VCaP (cell line): ENCODE measurements at regions not wholly inside any gene's neighbourhood (a gene's known extent, or its start where the extent isn't known, plus 50 kb on each side); places are given as distances from the start of the nearest gene placed in this dataset.

Experiments
- H3K27ac ChIP-seq: fragments of 450-650 bp; 2 replicates; pipeline ENCODE4 v1.5.1; 2017
- CTCF ChIP-seq: fragments of 450-650 bp; conservative IDR thresholded peaks from 2 replicates; pipeline ENCODE4 v1.5.1; 2017; ENCODE audit warnings: mild to moderate bottlenecking, moderate library complexity

DNA sequence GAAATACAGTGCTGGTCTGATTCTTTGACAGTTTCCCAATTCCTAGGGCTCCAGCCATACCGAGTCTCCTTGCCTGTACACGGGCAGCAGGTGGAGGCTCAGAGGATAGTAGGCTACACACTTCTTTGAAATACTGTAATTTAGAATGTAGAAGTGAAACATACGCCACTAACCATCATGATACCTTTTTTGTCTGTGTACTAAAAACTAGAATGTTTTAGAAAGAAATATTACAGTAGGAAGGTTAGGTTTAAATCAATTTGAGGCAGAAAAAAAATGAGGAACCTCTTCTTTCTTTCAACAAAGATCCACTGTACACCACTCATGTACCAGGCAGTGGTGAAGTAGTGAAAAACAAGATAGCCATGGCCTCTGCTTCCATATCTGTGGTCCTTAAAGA lies 354.7 kb downstream of the MCTP2 start:
- no peak for TF ChIP-seq CTCF
- H3K27ac ChIP-seq, result no peak overlapping the region

GRCh38 chr15:94587113-94587512 lies 355.8 kb downstream of the MCTP2 start:
- no peak overlapping the region for H3K27ac ChIP-seq
- no peak for TF ChIP-seq CTCF

DNA sequence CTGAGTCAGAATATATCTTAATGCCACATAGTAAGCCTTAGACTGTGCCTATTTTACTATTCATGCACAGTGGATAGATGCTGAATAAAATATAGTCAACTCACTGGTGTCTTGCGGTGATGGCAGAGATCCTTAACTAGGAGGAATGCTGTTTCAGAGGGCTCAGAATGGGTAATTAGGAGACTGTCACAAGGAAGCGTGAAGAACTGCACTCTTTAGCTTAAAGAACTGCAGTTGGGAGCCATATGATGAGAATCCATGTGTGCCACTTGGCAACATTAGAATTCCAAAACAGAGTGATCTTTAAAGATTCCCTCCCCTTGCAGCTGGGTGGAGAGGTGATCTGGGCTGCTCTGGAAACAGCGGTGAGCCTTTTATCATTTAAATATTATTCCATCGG lies 357.6 kb downstream of the MCTP2 start:
- H3K27ac ChIP-seq, result no peak overlapping the region
- no peak for TF ChIP-seq CTCF

GRCh38 chr15:94592495-94592894 lies 361.1 kb downstream of the MCTP2 start:
- TF ChIP-seq CTCF, result no peak
- no peak overlapping the region for H3K27ac ChIP-seq

DNA sequence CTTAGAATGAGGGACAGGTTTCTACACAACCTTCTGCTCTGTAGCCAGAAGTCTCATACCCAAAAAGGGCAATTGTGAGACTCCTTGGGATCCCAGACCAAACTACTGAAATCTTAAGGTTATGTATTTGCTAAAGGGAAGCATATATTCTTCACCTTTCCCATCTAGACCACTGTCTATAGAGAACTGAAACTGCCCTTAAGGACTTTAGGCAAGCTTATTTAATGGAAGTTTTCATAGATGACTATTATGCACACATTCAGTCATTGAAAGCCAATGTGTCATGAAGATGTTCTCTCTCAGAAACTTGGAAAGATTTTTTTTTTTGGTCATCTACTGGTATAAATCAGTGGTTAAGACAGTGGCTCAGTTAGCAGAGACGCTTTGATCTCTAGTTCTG lies 365.3 kb downstream of the MCTP2 start:
- no peak for TF ChIP-seq CTCF
- no peak overlapping the region for H3K27ac ChIP-seq

- no peak for TF ChIP-seq CTCF
These were observed 369.1 kb downstream of the MCTP2 start for GRCh38 chr15:94600505-94600904.

DNA sequence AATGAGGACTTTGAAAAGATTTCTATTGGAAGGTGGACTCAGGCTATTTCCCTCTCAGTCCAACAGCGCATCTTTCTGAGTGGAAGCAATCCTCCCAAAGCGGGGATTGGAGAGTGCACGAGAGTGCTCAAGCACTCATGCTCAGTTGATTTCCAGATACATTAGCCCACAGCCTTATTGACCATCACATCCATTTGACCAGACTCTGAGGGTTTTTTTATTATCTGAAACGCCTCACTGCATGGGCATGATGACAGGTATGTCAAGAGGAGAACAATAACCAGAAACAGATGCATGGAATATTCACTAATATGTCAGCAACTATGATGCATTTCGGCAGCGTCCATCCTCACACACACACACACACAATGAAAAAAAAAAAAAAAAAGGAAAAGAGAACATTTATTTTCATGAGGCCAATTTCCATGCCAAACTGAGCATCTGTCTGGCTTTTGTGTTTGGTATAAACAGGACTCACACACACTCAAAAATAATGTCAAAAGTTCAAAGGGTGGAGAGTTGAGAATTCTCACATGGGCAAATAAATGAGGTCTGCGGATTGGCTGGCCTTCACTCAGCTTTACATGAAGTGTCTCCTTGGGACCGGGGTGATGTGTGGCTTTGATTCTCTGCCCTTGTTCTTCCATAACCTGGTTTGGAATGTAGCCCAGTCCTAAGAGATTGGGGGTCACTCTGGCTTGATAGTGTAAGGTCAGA lies 371.6 kb downstream of the MCTP2 start:
- no peak overlapping the region for H3K27ac ChIP-seq
- TF ChIP-seq CTCF, result no peak

More at GRCh38 chr15:94600505-94600904, 369.1 kb downstream of the MCTP2 start:
- H3K27ac ChIP-seq, result no peak overlapping the region
